ENCODE measurements at regions not wholly inside any gene's neighbourhood (a gene's known extent, or its start where the extent isn't known, plus 50 kb on each side); places are given as distances from the start of the nearest gene placed in this dataset.

DNA sequence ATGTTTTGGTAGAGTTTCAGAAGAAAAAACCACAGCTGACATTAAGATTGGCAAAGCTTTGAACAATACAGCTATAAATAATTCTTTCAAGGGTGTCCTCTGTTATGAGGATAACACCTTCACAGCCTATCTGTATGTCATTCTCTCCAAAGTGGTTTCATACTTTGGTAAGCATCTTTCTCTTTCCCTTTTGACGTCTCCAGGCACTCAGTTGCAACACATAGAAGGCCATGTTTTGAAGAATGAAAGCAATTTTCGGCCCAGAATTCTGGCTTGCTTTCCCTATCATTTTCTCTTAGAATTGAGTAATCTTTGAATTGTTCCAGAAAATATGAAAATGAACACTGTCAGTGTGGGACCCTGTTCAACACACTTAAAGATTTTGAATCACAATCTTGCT lies 200.0 kb upstream of the CBLB start:
- TF ChIP-seq STAT1 (IDR thresholded peaks at IDR 0.05; ENCODE audit: unreplicated experiment) (no peak), EZH2 (IDR thresholded peaks at IDR 0.05; ENCODE audit: low read depth, unreplicated experiment) (no peak), POLR2AphosphoS5 (IDR thresholded peaks at IDR 0.05; ENCODE audit: low read depth) (no peak), CREB1 (CRISPR knock-in tag; IDR thresholded peaks at IDR 0.05; ENCODE audit: low read depth) (no peak), JUNB (IDR thresholded peaks at IDR 0.05; ENCODE audit: unreplicated experiment) (no peak), EZH2phosphoT487 (IDR thresholded peaks at IDR 0.05; ENCODE audit: unreplicated experiment) (no peak)
- TF ChIP-seq, protein P1, sequence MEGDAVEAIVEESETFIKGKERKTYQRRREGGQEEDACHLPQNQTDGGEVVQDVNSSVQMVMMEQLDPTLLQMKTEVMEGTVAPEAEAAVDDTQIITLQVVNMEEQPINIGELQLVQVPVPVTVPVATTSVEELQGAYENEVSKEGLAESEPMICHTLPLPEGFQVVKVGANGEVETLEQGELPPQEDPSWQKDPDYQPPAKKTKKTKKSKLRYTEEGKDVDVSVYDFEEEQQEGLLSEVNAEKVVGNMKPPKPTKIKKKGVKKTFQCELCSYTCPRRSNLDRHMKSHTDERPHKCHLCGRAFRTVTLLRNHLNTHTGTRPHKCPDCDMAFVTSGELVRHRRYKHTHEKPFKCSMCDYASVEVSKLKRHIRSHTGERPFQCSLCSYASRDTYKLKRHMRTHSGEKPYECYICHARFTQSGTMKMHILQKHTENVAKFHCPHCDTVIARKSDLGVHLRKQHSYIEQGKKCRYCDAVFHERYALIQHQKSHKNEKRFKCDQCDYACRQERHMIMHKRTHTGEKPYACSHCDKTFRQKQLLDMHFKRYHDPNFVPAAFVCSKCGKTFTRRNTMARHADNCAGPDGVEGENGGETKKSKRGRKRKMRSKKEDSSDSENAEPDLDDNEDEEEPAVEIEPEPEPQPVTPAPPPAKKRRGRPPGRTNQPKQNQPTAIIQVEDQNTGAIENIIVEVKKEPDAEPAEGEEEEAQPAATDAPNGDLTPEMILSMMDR (conservative IDR thresholded peaks at IDR 0.05; ENCODE audit: low read depth in 2 of 2), result no peak
- TF ChIP-seq, protein P2, sequence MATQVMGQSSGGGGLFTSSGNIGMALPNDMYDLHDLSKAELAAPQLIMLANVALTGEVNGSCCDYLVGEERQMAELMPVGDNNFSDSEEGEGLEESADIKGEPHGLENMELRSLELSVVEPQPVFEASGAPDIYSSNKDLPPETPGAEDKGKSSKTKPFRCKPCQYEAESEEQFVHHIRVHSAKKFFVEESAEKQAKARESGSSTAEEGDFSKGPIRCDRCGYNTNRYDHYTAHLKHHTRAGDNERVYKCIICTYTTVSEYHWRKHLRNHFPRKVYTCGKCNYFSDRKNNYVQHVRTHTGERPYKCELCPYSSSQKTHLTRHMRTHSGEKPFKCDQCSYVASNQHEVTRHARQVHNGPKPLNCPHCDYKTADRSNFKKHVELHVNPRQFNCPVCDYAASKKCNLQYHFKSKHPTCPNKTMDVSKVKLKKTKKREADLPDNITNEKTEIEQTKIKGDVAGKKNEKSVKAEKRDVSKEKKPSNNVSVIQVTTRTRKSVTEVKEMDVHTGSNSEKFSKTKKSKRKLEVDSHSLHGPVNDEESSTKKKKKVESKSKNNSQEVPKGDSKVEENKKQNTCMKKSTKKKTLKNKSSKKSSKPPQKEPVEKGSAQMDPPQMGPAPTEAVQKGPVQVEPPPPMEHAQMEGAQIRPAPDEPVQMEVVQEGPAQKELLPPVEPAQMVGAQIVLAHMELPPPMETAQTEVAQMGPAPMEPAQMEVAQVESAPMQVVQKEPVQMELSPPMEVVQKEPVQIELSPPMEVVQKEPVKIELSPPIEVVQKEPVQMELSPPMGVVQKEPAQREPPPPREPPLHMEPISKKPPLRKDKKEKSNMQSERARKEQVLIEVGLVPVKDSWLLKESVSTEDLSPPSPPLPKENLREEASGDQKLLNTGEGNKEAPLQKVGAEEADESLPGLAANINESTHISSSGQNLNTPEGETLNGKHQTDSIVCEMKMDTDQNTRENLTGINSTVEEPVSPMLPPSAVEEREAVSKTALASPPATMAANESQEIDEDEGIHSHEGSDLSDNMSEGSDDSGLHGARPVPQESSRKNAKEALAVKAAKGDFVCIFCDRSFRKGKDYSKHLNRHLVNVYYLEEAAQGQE (IDR thresholded peaks at IDR 0.05; ENCODE audit: unreplicated experiment), result no peak
- TF ChIP-seq, protein P3, sequence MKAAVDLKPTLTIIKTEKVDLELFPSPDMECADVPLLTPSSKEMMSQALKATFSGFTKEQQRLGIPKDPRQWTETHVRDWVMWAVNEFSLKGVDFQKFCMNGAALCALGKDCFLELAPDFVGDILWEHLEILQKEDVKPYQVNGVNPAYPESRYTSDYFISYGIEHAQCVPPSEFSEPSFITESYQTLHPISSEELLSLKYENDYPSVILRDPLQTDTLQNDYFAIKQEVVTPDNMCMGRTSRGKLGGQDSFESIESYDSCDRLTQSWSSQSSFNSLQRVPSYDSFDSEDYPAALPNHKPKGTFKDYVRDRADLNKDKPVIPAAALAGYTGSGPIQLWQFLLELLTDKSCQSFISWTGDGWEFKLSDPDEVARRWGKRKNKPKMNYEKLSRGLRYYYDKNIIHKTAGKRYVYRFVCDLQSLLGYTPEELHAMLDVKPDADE (IDR thresholded peaks at IDR 0.05), result no peak

All from GM23338 (cell line).